ENCODE measurements at regions not wholly inside any gene's neighbourhood (a gene's known extent, or its start where the extent isn't known, plus 50 kb on each side); places are given as distances from the start of the nearest gene placed in this dataset.
"Not testable (repeated sequence)": the region's sequence is repeated elsewhere in the genome, so short reads cannot be mapped to it uniquely, and the experiment has no call there.

DNA sequence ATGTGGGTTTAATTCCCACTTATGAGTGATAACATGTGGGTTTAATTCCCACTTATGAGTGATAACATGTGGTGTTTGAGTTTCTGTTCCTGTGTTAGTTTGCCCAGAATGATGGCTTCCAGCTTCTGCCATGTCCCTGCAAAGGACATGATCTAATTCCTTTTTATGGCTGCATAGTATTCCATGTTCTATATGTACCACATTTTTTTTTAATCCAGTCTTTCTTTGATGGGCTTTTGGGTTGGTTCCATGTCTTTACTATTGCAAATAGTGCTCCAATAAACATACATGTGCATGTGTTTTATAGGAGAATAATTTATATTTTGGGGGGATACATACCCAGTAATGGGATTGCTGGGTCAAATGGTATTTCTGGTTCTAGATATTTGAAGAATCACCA is 317.8 kb downstream of the MMUT start:
- H3K4me3 ChIP-seq (ENCODE audit: low read depth, low read length): no peak overlapping the region
- DNase-seq (ENCODE audit: low read depth): no peak
- TF ChIP-seq, protein P1, sequence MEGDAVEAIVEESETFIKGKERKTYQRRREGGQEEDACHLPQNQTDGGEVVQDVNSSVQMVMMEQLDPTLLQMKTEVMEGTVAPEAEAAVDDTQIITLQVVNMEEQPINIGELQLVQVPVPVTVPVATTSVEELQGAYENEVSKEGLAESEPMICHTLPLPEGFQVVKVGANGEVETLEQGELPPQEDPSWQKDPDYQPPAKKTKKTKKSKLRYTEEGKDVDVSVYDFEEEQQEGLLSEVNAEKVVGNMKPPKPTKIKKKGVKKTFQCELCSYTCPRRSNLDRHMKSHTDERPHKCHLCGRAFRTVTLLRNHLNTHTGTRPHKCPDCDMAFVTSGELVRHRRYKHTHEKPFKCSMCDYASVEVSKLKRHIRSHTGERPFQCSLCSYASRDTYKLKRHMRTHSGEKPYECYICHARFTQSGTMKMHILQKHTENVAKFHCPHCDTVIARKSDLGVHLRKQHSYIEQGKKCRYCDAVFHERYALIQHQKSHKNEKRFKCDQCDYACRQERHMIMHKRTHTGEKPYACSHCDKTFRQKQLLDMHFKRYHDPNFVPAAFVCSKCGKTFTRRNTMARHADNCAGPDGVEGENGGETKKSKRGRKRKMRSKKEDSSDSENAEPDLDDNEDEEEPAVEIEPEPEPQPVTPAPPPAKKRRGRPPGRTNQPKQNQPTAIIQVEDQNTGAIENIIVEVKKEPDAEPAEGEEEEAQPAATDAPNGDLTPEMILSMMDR (IDR thresholded peaks at IDR 0.05; ENCODE audit: insufficient read depth, low read depth, low read length): no peak

GRCh38 chr6:49142421-49143151 is 320.5 kb downstream of the MMUT start:
- no peak overlapping the region for H3K4me3 ChIP-seq (ENCODE audit: low read depth, low read length)
- no peak for DNase-seq (ENCODE audit: low read depth)
- TF ChIP-seq, protein P1 (IDR thresholded peaks at IDR 0.05; ENCODE audit: insufficient read depth, low read depth, low read length): no peak

DNA sequence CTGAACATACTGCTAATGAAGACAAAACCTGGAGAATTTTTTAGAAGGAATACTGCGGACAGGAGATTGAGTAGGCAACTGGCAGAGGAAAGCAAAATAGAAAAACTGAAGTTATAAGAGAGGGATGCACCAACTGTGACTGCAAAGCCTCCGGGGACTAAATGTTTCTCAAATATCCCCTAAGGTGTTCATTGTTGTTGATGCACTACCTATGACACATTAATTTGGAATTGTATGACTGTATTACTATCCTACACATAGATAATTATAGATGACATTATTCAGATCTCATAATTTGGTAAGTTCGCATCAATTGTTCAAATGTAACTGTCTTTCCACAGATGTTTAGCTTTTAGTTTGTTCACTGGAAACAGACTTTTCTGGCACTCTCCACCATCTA is 341.1 kb downstream of the MMUT start:
- no peak for DNase-seq (ENCODE audit: low read depth)
- TF ChIP-seq, protein P1 (IDR thresholded peaks at IDR 0.05; ENCODE audit: insufficient read depth, low read depth, low read length): no peak
- no peak overlapping the region for H3K4me3 ChIP-seq (ENCODE audit: low read depth, low read length)

DNA sequence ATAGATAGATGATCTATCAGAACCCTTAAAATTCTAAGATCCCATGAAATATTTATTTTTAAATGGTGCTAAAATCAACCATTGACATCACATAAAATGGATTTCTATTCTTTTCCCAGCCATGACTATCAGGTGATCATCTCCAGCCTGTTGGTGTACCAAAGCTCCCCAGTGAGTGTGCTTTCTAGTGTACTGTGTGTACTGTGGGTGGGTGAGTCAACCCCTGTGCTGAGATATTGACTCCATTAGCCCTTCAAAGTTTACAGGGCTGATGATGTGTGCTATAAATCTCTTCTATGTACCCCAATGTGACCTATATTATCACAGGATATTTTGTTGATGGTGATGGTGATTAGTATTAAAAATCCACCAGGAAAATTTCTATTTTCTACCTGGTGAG is 344.6 kb downstream of the MMUT start:
- no peak overlapping the region for H3K4me3 ChIP-seq (ENCODE audit: low read depth, low read length)
- TF ChIP-seq, protein P1 (IDR thresholded peaks at IDR 0.05; ENCODE audit: insufficient read depth, low read depth, low read length): no peak
- DNase-seq (ENCODE audit: low read depth): no peak

- TF ChIP-seq, protein P1 (IDR thresholded peaks at IDR 0.05; ENCODE audit: insufficient read depth, low read depth, low read length): no peak
- no peak overlapping the region for H3K4me3 ChIP-seq (ENCODE audit: low read depth, low read length)
- DNase-seq (ENCODE audit: low read depth): no peak
These were observed 352.1 kb downstream of the MMUT start for GRCh38 chr6:49110916-49111315.

DNA sequence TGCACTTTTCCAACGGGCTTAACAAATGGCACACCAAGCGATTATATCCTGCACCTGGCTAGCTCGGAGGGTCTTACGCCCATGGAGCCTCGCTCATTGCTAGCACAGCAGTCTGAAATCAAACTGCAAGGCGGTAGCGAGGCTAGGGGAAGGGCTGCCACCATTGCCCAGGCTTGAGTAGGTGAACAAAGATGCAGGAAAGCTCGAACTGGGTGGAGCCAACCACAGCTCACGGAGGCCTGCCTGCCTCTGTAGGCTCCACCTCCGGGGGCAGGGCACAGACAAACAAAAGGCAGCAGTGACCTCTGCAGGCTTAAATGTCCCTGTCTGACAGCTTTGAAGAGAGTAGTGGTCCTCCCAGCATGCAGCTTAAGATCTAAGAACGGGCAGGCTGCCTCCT is 365.4 kb downstream of the MMUT start:
- DNase-seq (ENCODE audit: low read depth); H3K4me3 ChIP-seq (ENCODE audit: low read depth, low read length): not testable (repeated sequence)

GRCh38 chr6:49097116-49097515 is 365.9 kb downstream of the MMUT start:
- no peak for DNase-seq (ENCODE audit: low read depth)
- TF ChIP-seq, protein P1 (IDR thresholded peaks at IDR 0.05; ENCODE audit: insufficient read depth, low read depth, low read length): no peak
- H3K4me3 ChIP-seq (ENCODE audit: low read depth, low read length): no peak overlapping the region

All from fibroblast of villous mesenchyme (primary cell).